ENCODE measurements at regions not wholly inside any gene's neighbourhood (a gene's known extent, or its start where the extent isn't known, plus 50 kb on each side); places are given as distances from the start of the nearest gene placed in this dataset.

- TF ChIP-seq CTCF (IDR thresholded peaks at IDR 0.05 in 4 of 5, conservative IDR thresholded peaks at IDR 0.05 in 1 of 5) (no peak), POLR2A (IDR thresholded peaks at IDR 0.05) (no peak)
Measured at GRCh38 chr16:5932906-5933305, 835.3 kb upstream of the EEF2KMT start.
